AG09319 (cell line): ENCODE measurements at regions not wholly inside any gene's neighbourhood (a gene's known extent, or its start where the extent isn't known, plus 50 kb on each side); places are given as distances from the start of the nearest gene placed in this dataset.

Experiments used
- DNase-seq: peaks from one replicate; pipeline ENCODE4 v3.0.0-alpha.2; 2010; ENCODE audit warnings: low read depth; ENCODE audit errors: extremely low read depth
- TF ChIP-seq, protein P1 (sequence below): IDR thresholded peaks from 2 replicates; pipeline ENCODE4 v1.5.1; 2011; ENCODE audit warnings: low read depth, mild to moderate bottlenecking, inconsistent platforms, low read length, moderate library complexity

DNA sequence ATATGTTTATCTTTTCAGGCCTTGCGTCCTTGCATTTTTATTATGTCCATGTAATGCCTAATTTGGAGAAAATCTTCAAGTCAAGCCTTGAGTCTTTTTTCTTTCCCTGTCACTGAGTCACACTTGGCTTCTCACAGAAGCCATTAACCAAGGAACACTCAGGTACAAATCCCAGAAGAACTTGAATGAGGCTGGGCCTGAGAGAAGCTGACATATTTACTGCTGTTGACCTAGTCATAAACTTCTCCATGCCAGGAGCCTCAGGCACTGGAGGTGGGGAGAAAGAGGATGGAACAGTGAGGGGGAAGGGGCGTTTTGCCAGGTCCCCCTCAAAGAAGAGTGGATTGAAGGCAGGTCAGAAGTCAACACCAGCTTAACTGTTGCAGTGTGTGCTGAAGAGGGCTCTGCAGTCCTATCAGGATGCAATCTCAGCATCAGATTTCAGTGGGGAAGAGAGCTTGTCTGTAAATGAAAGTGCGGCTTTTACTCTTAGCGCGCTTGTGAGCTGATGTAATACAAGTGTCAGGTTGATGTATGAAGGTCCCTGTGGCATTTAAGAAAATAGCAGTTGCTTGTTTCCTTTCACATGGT lies 526.0 kb downstream of the ETS1 start:
- no peak for DNase-seq
- TF ChIP-seq, protein P1, sequence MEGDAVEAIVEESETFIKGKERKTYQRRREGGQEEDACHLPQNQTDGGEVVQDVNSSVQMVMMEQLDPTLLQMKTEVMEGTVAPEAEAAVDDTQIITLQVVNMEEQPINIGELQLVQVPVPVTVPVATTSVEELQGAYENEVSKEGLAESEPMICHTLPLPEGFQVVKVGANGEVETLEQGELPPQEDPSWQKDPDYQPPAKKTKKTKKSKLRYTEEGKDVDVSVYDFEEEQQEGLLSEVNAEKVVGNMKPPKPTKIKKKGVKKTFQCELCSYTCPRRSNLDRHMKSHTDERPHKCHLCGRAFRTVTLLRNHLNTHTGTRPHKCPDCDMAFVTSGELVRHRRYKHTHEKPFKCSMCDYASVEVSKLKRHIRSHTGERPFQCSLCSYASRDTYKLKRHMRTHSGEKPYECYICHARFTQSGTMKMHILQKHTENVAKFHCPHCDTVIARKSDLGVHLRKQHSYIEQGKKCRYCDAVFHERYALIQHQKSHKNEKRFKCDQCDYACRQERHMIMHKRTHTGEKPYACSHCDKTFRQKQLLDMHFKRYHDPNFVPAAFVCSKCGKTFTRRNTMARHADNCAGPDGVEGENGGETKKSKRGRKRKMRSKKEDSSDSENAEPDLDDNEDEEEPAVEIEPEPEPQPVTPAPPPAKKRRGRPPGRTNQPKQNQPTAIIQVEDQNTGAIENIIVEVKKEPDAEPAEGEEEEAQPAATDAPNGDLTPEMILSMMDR, result no peak

GRCh38 chr11:128058580-128059208 lies 528.7 kb downstream of the ETS1 start:
- no peak for DNase-seq
- TF ChIP-seq, protein P1, result no peak

DNA sequence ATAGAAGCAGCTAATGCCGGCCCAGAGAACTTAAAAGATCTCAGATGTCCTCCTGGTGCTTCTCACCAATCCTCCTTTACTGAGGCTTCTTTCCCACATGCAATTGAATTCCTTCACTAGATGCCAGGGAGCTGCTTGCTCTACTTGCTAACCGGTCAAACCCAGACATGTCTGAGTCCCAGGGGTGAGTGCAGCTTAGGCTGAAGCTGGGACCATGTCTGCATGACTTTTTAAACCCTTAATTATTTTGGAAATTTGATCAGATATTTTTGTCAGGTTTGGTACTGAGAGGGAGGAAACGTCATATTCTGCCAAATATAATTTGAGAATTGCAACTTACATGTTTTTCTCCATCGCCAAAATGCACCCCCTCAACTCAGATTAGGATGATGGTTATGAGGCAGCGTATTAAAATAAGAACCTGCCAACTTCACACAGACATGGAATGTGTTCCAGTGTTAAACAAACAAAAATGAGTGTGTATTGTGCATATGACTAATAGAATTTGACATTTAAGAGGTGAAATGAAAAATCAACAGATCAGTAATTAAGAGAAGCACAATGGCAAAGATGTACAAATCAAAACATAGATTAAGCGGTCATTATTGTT lies 529.5 kb downstream of the ETS1 start:
- TF ChIP-seq, protein P1, result no peak
- DNase-seq, result no peak

DNA sequence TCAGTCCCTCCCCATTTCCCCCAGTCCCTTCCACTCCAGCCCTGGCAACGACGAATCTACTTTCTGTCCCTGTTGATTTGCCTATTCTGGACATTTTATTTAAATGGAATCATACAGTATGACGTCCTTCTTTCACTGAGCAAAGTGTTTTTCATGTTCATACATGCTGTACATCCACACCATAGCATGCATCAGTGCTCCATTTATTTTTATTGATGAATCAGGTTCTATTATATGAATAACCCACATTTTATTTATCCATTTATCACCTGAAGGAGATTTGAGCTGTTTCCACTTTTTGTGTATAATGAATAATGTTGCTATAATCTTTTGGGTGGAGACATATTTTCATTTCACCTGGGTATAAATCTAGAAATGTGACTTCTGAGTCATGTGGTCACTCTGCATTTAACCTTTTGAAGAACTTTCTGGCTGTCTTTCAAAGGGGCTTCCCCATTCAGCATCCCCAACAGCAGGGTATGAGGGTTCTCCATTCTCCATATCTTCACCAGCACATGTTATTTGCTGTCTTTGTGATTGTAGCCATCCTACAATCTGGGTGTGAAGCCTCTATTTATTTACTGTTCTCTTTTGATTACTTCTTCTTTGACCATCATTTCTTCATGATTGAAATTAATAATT lies 531.7 kb downstream of the ETS1 start:
- DNase-seq, result no peak
- TF ChIP-seq, protein P1, result no peak

DNA sequence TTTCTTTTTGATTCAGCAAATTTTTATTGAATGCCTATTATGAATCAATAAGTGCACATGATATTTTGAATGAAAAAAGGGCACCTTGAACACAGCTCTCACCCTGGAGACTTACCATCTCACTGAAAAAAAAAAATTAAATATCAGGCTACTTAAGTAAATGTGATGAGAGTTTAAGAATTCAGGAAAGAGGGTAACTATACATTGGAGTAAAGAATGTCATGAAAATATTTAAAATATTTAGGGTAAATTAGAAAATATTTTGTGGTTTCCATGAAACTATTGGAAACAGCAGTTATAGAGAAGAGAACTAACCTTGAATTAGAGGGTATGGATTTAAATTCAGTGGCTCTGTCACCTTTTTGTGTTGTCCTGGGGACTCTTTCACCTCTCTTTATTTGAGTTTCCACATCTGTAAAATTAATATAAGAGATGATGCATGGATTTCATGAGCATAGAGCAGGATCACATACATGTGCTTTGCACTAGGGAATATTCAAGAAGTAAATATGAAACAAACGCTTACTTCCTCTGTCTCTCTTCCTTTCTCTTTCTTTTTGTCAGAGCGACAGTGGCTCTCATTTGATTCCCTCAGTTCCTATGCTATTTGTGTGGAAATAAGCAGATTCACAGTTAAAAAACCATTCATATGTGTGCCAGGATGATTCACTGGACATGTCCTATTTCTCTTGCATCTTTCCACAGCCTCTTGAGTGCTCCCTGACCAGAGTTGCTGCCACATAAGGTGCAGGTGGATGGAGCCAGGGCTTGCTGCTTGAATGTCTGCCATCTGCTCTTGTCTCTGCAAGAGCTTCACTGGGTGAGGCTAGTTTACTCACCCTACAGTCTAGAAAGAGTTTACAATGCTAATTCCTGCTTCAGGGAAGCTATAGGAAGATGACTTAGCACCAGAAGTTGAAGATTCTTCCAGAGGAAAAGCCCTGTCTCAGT lies 533.1 kb downstream of the ETS1 start:
- no peak for DNase-seq
- TF ChIP-seq, protein P1, result no peak

GRCh38 chr11:128052912-128053641 lies 534.3 kb downstream of the ETS1 start:
- peak; percentile 49 for DNase-seq
- TF ChIP-seq, protein P1, result no peak
